Omental fat pad (tissue), 3 donors: ENCODE measurements at regions not wholly inside any gene's neighbourhood (a gene's known extent, or its start where the extent isn't known, plus 50 kb on each side); places are given as distances from the start of the nearest gene placed in this dataset.

Experiments used
- ATAC-seq: fragments of 150-250 bp; one replicate; pipeline ENCODE4 v1.9.1; 2016; ENCODE audit warnings: mild to moderate bottlenecking, moderate library complexity; ENCODE audit not compliant: low FRiP score
- DNase-seq: peaks from one replicate; pipeline ENCODE4 v3.0.0-alpha.2; 2019; ENCODE audit warnings: low spot score
- TF ChIP-seq, protein P1 (sequence below), 3 donors: fragments of 450-650 bp; IDR thresholded peaks; one replicate each; pipeline ENCODE4 v1.5.1; 2016 to 2017; ENCODE audit warnings: antibody characterized with exemption in 3 of 3, mild to moderate bottlenecking in 3 of 3, moderate library complexity in 2 of 3

DNA sequence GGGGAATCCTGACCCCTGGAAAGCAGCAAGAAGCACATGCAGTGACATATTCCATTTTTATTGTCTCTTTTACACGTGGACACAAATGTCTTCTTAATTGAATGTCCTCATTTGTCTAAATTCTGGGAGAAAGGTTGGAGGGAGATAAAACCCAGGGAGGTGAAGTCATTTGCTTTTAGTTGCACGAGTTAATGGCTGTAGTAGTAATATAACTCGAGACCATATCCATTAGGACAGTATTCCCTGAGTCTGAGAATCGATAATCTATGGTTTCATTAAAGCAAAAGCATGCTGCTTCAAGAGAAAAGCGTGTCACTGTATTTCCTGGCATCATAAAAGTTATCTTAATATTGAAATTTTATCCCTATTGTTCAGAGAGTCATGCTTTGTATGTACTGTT is 216.0 kb upstream of the PELI2 start:
- TF ChIP-seq, protein P1, sequence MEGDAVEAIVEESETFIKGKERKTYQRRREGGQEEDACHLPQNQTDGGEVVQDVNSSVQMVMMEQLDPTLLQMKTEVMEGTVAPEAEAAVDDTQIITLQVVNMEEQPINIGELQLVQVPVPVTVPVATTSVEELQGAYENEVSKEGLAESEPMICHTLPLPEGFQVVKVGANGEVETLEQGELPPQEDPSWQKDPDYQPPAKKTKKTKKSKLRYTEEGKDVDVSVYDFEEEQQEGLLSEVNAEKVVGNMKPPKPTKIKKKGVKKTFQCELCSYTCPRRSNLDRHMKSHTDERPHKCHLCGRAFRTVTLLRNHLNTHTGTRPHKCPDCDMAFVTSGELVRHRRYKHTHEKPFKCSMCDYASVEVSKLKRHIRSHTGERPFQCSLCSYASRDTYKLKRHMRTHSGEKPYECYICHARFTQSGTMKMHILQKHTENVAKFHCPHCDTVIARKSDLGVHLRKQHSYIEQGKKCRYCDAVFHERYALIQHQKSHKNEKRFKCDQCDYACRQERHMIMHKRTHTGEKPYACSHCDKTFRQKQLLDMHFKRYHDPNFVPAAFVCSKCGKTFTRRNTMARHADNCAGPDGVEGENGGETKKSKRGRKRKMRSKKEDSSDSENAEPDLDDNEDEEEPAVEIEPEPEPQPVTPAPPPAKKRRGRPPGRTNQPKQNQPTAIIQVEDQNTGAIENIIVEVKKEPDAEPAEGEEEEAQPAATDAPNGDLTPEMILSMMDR (IDR thresholded peaks at IDR 0.05): no peak
- ATAC-seq (no peak), DNase-seq (no peak)

DNA sequence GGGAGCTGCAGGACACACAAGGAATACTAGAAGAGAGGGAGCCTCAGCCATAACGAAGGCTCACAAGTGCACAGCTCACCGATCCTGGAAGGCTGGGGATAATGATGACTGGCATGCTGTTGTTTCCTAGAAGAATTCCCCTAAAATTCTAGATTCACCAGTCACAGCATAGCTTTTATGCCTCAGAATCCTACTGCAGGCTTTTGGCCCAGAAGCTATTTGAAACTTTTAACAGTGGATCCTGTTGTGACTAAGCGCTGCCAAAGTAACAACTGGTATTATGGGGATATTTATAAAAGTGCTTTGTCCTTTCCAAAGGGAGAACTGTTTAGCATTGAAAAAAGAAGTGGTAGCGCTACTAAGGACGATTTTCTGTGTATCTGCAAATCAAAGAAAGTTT is 214.1 kb upstream of the PELI2 start:
- DNase-seq: no peak
- TF ChIP-seq, protein P1 (IDR thresholded peaks at IDR 0.05): no peak
- ATAC-seq: no peak

DNA sequence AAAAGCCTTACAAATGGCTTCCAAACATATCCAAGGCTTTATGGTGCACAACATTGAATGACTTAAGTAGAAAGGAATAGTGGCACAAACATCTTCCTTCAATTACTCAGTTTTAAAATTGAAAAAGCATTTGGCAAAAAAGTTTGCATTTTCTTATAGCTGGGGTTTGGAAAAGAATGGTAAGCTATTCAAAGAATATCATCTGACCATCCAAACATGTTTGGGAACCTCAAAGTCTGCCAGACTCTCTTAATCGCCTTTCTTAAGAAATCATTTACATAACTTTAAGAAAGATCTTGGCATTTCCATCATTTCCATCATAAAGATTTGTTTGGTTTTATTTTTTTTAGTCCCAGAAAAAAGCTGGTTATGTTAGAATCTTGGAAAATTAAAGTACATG is 210.1 kb upstream of the PELI2 start:
- TF ChIP-seq, protein P1 (IDR thresholded peaks at IDR 0.05): no peak
- no peak for DNase-seq
- no peak for ATAC-seq

DNA sequence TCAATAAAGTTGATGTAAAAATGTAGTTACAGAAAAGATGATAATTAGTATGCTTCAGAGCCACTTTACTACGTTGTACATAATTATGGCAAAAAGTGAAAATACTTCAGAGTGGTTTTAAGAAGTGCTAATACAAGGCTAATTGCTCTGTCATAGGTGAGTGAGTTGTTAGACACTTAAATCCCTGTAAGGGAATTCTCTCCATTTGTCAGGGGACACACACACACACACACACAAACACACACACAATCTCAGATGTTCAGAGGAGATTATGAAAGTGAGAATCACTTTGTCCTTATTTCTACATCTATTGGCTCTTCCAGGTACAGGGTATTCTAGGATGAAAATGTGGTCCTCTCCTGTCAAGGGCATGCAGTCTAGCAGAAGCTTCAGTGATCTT is 208.3 kb upstream of the PELI2 start:
- TF ChIP-seq, protein P1 (IDR thresholded peaks at IDR 0.05): no peak
- ATAC-seq (no peak), DNase-seq (no peak)

DNA sequence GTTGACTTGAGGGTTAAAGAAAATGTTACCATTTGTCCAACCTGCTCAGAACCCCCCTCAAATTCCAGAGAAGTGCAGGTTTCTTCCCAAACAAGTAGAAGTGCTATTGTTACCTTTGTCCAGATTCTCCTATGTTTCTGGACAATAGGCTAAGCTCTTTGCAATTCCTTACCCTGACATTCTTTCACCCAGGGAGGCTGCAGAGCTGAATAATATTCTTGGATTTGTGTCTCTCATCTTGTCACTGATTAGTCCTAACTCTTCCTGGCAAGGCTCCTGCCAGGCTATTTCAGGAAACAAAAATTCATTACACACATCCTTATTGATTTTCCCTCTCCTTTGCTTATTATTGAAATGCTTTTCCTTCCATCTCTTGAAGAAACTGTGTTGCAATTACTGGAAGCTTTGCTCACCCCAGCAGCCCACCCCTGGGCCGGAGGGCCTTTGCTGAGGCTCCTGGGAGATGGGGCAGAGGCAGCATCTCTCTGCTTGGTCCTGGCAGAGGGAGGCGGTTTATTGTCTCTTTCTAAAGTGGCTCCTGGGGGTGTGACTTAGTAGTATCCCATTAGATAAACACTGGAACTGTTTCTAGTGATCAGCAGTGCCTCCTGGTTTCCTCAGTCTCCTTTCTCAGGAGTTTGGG is 207.5 kb upstream of the PELI2 start:
- DNase-seq (no peak), ATAC-seq (no peak)
- TF ChIP-seq, protein P1 (IDR thresholded peaks at IDR 0.05): no peak

DNA sequence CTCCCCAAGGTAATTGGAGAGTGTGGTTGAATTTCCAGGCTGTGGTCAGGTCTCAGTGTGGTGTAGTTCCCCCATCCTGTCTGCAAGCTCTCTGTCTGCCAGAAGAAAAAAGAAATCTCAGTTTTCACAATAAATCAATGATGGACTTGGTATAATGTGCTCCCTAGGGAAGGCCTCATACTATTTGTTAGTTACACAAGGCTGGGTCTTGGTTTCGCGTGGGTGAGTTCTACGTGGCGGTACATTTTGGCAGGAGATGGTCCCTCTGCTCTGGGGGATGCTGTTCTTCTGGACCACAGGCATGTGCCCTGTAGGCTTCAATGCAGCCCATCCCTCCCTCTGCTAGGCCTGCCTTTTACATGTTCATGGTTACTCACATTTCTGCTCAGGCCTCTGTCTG is 206.4 kb upstream of the PELI2 start:
- no peak for DNase-seq
- TF ChIP-seq, protein P1 (IDR thresholded peaks at IDR 0.05): no peak

DNA sequence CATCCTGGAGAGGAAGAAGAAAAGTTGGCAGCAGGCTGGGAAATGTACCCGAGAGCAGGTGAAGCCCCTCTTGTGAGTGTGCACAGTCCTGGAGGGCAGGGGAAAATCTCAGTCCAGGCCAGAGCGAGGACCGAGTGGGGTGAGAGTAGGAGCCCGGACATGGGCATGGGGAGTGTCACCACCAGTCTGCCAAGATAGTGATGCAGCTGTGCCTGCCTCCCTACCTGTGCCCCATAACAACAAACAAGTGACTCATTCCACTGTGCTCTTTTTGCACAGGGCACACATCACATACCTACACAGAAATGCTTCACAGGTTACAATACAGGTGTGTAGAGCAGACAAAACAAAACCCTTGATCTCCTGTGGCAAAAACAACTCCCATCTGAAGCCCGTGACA is 205.9 kb upstream of the PELI2 start:
- no peak for ATAC-seq

More for the DNA sequence above, 206.4 kb upstream of the PELI2 start:
- ATAC-seq: no peak

More for the DNA sequence above, 205.9 kb upstream of the PELI2 start:
- no peak for DNase-seq
- TF ChIP-seq, protein P1 (IDR thresholded peaks at IDR 0.05): no peak
